CD4-positive, CD25-positive, alpha-beta regulatory T cell (primary cell): ENCODE measurements at regions not wholly inside any gene's neighbourhood (a gene's known extent, or its start where the extent isn't known, plus 50 kb on each side); places are given as distances from the start of the nearest gene placed in this dataset.
"Not testable (repeated sequence)": the region's sequence is repeated elsewhere in the genome, so short reads cannot be mapped to it uniquely, and the experiment has no call there.

ENCODE experiments used
- ATAC-seq, 2 donors: fragments of 150-1000 bp; cut with Tn5 transposase; one replicate each; pipeline ENCODE4 v1.10.0; 2021; ENCODE audit warnings: low read depth in 2 of 2, moderate number of reproducible peaks in 2 of 2, moderate library complexity in 1 of 2
- DNase-seq, 3 donors: peaks; one replicate each; pipeline versions ENCODE4 v3.0.0 to v3.0.0-alpha.2; 2012 to 2022; ENCODE audit warnings: mixed read lengths in 1 of 3
- H3K27ac ChIP-seq: one replicate; pipeline ENCODE4 v1.7.0; 2013; ENCODE audit warnings: mild to moderate bottlenecking, low read length; ENCODE audit not compliant: insufficient read depth, poor library complexity, severe bottlenecking
- H3K27me3 ChIP-seq: one replicate; pipeline ENCODE4 v1.7.0; 2013; ENCODE audit warnings: low read length; ENCODE audit not compliant: control insufficient read depth, insufficient read depth
- H3K36me3 ChIP-seq: one replicate; pipeline ENCODE4 v1.7.0; 2013; ENCODE audit warnings: mild to moderate bottlenecking, low read length, moderate library complexity; ENCODE audit not compliant: control insufficient read depth, insufficient read depth
- H3K4me1 ChIP-seq: 2 replicates; pipeline ENCODE4 v1.7.0; 2013; ENCODE audit warnings: mild to moderate bottlenecking, low read length; ENCODE audit not compliant: insufficient read depth, control insufficient read depth, poor library complexity, severe bottlenecking
- H3K4me3 ChIP-seq: one replicate; pipeline ENCODE4 v1.7.0; 2013; ENCODE audit warnings: low read depth, mild to moderate bottlenecking, low read length, moderate library complexity
- H3K9me3 ChIP-seq, 2 experiments: 1 replicate in 1 of 2; 2 replicates in 1 of 2; pipeline ENCODE4 v1.7.0; 2013; ENCODE audit warnings: low read length in 2 of 2, mild to moderate bottlenecking in 1 of 2, moderate library complexity in 1 of 2; ENCODE audit not compliant: control insufficient read depth in 2 of 2
- H3K27ac Mint-ChIP-seq, 3 donors: one replicate each; pipeline ENCODE4 v1.8.0; 2020 to 2022; ENCODE audit warnings: mild to moderate bottlenecking in 3 of 3, mixed read lengths in 3 of 3, moderate library complexity in 2 of 3
- H3K27me3 Mint-ChIP-seq: one replicate; pipeline ENCODE4 v1.8.0; 2022; ENCODE audit warnings: mild to moderate bottlenecking, mixed read lengths
- H3K36me3 Mint-ChIP-seq: one replicate; pipeline ENCODE4 v1.8.0; 2020; ENCODE audit warnings: mixed read lengths
- H3K4me1 Mint-ChIP-seq, 4 donors: one replicate each; pipeline ENCODE4 v1.8.0; 2020 to 2022; ENCODE audit warnings: mixed read lengths in 4 of 4, mild to moderate bottlenecking in 1 of 4
- H3K4me3 Mint-ChIP-seq, 4 donors: one replicate each; pipeline ENCODE4 v1.8.0; 2020 to 2022; ENCODE audit warnings: mild to moderate bottlenecking in 4 of 4, mixed read lengths in 4 of 4, moderate library complexity in 3 of 4
- H3K9me3 Mint-ChIP-seq, 7 donors: one replicate each; pipeline ENCODE4 v1.8.0; 2020 to 2022; ENCODE audit warnings: mixed read lengths in 7 of 7, mild to moderate bottlenecking in 3 of 7, moderate library complexity in 2 of 7

DNA sequence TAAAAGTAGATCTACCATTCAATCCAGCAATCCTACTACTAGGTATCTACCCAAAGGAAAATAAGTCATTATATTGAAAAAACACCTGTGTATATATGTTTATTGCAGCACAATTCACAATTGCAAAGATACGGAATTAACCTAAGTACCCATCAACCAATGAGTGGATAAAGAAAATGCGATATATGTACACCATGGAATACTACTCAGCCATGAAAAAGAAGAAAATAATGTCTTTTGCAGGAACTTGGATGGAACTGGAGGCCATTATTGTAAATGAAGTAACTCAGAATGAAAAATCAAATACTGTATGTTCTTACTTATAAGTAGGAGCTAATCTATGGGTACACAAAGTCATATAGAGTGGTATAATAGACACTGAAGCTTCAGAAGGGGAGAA is 63.4 kb upstream of the PITX1 start:
- no peak overlapping the region for H3K4me3 Mint-ChIP-seq
- H3K27me3 ChIP-seq = no peaks in the 10 kb centered on the region
- H3K4me1 Mint-ChIP-seq = no peaks in the 10 kb centered on the region
- DNase-seq (no peak), ATAC-seq (no peak)
- H3K36me3 ChIP-seq = no peaks in the 10 kb centered on the region
- H3K4me1 ChIP-seq = no peaks in the 10 kb centered on the region
- H3K27ac Mint-ChIP-seq = no peak overlapping the region
- no peak overlapping the region for H3K4me3 ChIP-seq
- H3K36me3 Mint-ChIP-seq = no peaks in the 10 kb centered on the region
- no peaks in the 10 kb centered on the region for H3K9me3 Mint-ChIP-seq
- peaks cover 14% of the 10 kb centered on the region for H3K27me3 Mint-ChIP-seq
- H3K27ac ChIP-seq = no peak overlapping the region
- H3K9me3 ChIP-seq = no peaks in the 10 kb centered on the region

DNA sequence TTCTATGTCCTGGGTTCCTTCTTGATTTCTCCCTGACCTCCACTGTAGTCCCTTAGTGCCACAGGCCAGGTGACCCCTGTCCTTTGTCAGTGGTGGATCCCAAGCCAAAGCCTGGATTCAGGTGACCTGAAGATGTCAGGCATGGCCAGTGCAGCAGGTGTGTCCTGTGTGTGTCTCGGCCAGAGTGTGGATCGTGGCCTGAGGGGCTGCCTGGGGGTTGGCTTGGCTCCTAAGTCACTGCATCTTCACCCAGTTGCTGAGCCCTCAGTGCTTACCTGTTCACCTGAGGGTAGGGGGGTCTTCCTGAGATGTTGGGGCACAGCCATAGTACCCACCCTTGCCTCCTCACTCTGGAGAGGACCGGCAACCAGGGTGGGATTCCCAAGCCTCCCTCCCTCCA is 61.8 kb upstream of the PITX1 start:
- Histone ChIP-seq H3K27ac (no peak overlapping the region), H3K36me3 (no peaks in the 10 kb centered on the region), H3K4me1 (no peaks in the 10 kb centered on the region), H3K4me3 (no peak overlapping the region), H3K27me3 (no peaks in the 10 kb centered on the region), H3K9me3 (no peaks in the 10 kb centered on the region)
- Mint-ChIP-seq H3K4me3 (no peak overlapping the region), H3K36me3 (no peaks in the 10 kb centered on the region), H3K9me3 (no peaks in the 10 kb centered on the region), H3K27ac (peak overlapping the region in 1 of 3 donors; percentile 59), H3K4me1 (peaks cover 0 to under 1% (median 0%) of the 10 kb centered on the region in 4 donors), H3K27me3 (peaks cover 19% of the 10 kb centered on the region)
- DNase-seq = no peak
- no peak for ATAC-seq

DNA sequence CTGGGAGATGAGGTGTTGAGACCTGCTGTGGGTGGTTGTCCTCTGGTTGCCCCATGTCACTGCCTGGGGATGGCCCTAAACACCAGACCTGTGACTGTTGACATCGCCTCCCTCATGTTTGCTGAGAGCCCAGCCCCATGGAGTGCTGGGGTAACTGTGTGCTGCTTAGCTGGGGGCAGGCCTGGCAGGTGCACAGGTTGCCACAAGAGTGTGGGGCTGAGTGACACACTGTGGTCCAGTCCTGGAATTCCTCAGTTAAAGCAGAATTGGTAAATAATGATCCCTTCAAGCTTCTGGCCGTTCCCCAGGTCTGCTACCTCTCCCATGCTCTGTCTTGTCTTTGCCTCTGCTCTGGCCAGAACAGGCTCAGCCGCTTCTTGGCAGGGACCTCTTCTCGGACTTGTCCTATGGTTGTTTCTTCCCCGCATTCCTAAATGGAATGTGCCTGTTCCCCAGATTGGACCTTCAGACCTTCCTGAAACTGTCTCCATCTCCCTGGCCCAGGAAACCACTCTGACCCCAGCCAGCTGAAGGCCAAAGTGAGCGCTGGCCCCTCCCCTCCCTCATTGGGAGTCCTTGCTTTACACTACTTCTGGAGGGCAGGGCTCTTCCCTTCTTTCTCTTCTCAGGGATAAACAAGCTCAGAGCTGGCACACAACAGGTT is 61.2 kb upstream of the PITX1 start:
- no peaks in the 10 kb centered on the region for H3K36me3 ChIP-seq
- no peak for ATAC-seq

DNA sequence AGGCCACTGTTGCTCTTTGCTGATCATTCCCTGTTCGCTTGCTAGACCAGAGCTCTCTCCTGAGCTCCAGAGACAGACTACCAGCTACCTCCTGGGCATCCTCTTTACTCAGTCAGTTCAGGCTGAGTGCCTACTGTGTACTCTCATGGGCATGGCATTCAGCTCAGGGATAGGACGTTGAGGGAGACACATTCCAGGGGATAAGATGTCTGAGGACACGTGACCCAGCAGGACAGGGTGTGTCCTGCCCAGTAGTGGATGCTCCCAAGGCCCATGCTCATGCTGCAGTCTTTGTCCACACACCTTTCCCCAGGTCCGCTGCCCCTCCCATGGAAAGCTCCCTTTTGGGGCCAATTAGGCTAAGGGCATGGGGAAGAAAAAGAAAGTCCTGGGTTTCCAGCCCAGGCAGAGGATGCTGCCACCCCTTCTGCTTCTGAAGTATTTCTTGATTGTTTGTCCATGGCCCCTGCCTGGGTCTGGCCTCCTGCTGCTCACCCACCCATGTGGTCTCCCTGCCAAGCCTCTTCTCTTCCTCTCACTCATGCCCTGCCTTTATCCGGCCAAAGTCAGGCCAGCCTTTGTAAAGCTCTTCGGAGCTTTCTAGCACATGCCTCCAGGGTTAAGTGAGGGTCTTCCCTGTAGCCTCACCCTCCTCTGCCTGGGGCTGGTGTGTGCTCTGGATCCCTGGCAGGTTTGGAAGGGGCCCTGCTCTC is 60.5 kb upstream of the PITX1 start:
- H3K27ac ChIP-seq = no peak overlapping the region
- no peaks in the 10 kb centered on the region for H3K36me3 Mint-ChIP-seq
- DNase-seq (no peak), ATAC-seq (no peak)
- H3K4me1 Mint-ChIP-seq = peaks cover 0 to 4% (median 0%) of the 10 kb centered on the region in 4 donors
- H3K27me3 Mint-ChIP-seq = peaks cover 23% of the 10 kb centered on the region
- no peaks in the 10 kb centered on the region for H3K9me3 Mint-ChIP-seq
- no peak overlapping the region for H3K4me3 ChIP-seq
- no peak overlapping the region for H3K4me3 Mint-ChIP-seq
- peak overlapping the region in 1 of 3 donors; percentile 35 for H3K27ac Mint-ChIP-seq
- H3K27me3 ChIP-seq = no peaks in the 10 kb centered on the region
- H3K36me3 ChIP-seq = no peaks in the 10 kb centered on the region
- H3K4me1 ChIP-seq = no peaks in the 10 kb centered on the region
- no peaks in the 10 kb centered on the region for H3K9me3 ChIP-seq

More for the DNA sequence above, 61.2 kb upstream of the PITX1 start:
- H3K27me3 Mint-ChIP-seq = peaks cover 23% of the 10 kb centered on the region
- Histone ChIP-seq H3K9me3 (no peaks in the 10 kb centered on the region), H3K27ac (no peak overlapping the region), H3K4me1 (no peaks in the 10 kb centered on the region), H3K4me3 (no peak overlapping the region), H3K27me3 (no peaks in the 10 kb centered on the region)
- no peaks in the 10 kb centered on the region for H3K9me3 Mint-ChIP-seq
- peaks cover 0 to 4% (median 0%) of the 10 kb centered on the region in 4 donors for H3K4me1 Mint-ChIP-seq
- no peak for DNase-seq
- peak overlapping the region in 2 of 3 donors; percentile 35 to 59 for H3K27ac Mint-ChIP-seq
- H3K4me3 Mint-ChIP-seq = no peak overlapping the region
- H3K36me3 Mint-ChIP-seq = no peaks in the 10 kb centered on the region

- H3K27me3 ChIP-seq, ATAC-seq, H3K4me1 Mint-ChIP-seq, H3K9me3 Mint-ChIP-seq, H3K4me3 Mint-ChIP-seq, H3K4me3 ChIP-seq, H3K27ac ChIP-seq, H3K36me3 ChIP-seq, H3K27ac Mint-ChIP-seq, H3K9me3 ChIP-seq, H3K36me3 Mint-ChIP-seq, DNase-seq, H3K4me1 ChIP-seq: not testable (repeated sequence)
- H3K27me3 Mint-ChIP-seq = peaks cover 23% of the 10 kb centered on the region
These were observed 59.5 kb upstream of the PITX1 start for GRCh38 chr5:135093483-135093882.

- no peaks in the 10 kb centered on the region for H3K4me1 ChIP-seq
- peaks cover 17% of the 10 kb centered on the region for H3K27me3 Mint-ChIP-seq
These were observed 58.4 kb upstream of the PITX1 start for GRCh38 chr5:135092476-135092875.

DNA sequence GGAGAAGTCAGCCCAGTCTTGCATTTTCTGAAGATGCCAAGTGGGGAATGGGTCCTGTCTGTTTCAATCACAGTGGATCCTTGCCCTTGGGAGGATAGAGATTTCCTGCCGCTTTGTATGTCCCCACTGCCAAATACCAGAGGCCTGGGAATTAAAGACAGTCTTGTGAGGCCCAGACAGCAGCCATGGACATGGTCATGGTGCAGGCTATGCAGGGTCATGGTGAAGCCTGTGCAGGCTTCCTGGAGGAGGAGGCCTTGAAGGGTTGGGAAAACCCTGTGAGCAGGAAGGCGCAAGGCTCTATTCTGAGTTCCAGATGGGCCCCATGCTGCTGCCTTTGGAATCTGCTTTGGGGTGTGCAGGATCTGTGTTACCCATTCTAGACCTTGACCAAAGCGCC is 57.3 kb upstream of the PITX1 start:
- ATAC-seq (no peak), DNase-seq (no peak)
- peaks cover 14% of the 10 kb centered on the region for H3K27me3 Mint-ChIP-seq
- no peak overlapping the region for H3K4me3 Mint-ChIP-seq
- no peaks in the 10 kb centered on the region for H3K9me3 Mint-ChIP-seq
- Histone ChIP-seq H3K36me3 (no peaks in the 10 kb centered on the region), H3K27me3 (no peaks in the 10 kb centered on the region), H3K9me3 (no peaks in the 10 kb centered on the region), H3K27ac (no peak overlapping the region), H3K4me1 (no peaks in the 10 kb centered on the region), H3K4me3 (no peak overlapping the region)
- peaks cover 0 to 4% (median 0%) of the 10 kb centered on the region in 4 donors for H3K4me1 Mint-ChIP-seq
- H3K27ac Mint-ChIP-seq = no peak overlapping the region
- H3K36me3 Mint-ChIP-seq = no peaks in the 10 kb centered on the region

More at GRCh38 chr5:135092476-135092875, 58.4 kb upstream of the PITX1 start:
- no peak for ATAC-seq
- H3K4me3 ChIP-seq = no peak overlapping the region
- no peaks in the 10 kb centered on the region for H3K9me3 ChIP-seq
- Mint-ChIP-seq H3K9me3 (no peaks in the 10 kb centered on the region), H3K4me3 (no peak overlapping the region), H3K4me1 (peaks cover 0 to 4% (median 0%) of the 10 kb centered on the region in 4 donors), H3K27ac (no peak overlapping the region), H3K36me3 (no peaks in the 10 kb centered on the region)
- no peak overlapping the region for H3K27ac ChIP-seq
- H3K36me3 ChIP-seq = no peaks in the 10 kb centered on the region
- DNase-seq = no peak
- H3K27me3 ChIP-seq = no peaks in the 10 kb centered on the region

GRCh38 chr5:135089912-135090311 is 55.9 kb upstream of the PITX1 start:
- Histone ChIP-seq H3K27me3 (no peaks in the 10 kb centered on the region), H3K4me1 (no peaks in the 10 kb centered on the region), H3K4me3 (no peak overlapping the region), H3K36me3 (no peaks in the 10 kb centered on the region), H3K27ac (no peak overlapping the region), H3K9me3 (no peaks in the 10 kb centered on the region)
- peaks cover 14% of the 10 kb centered on the region for H3K27me3 Mint-ChIP-seq
- H3K4me1 Mint-ChIP-seq = peaks cover 0 to 4% (median 0%) of the 10 kb centered on the region in 4 donors
- no peaks in the 10 kb centered on the region for H3K9me3 Mint-ChIP-seq
- no peak overlapping the region for H3K4me3 Mint-ChIP-seq
- no peaks in the 10 kb centered on the region for H3K36me3 Mint-ChIP-seq
- ATAC-seq (no peak), DNase-seq (no peak)
- no peak overlapping the region for H3K27ac Mint-ChIP-seq
